HUES6 (cell line): ENCODE measurements at regions not wholly inside any gene's neighbourhood (a gene's known extent, or its start where the extent isn't known, plus 50 kb on each side); places are given as distances from the start of the nearest gene placed in this dataset.

Experiments used
- H3K27ac ChIP-seq: 2 replicates; pipeline ENCODE4 v1.7.0; 2013; ENCODE audit warnings: low read depth, mild to moderate bottlenecking, low read length, inconsistent platforms
- H3K27me3 ChIP-seq: 2 replicates; pipeline ENCODE4 v1.6.1; 2013; ENCODE audit warnings: low read length; ENCODE audit not compliant: control insufficient read depth, insufficient read depth
- H3K36me3 ChIP-seq: 2 replicates; pipeline ENCODE4 v1.6.1; 2013; ENCODE audit warnings: low read length; ENCODE audit not compliant: control insufficient read depth, insufficient read depth
- H3K4me1 ChIP-seq: 2 replicates; pipeline ENCODE4 v1.6.1; 2013; ENCODE audit warnings: low read length; ENCODE audit not compliant: control insufficient read depth, insufficient read depth
- H3K4me3 ChIP-seq: 2 replicates; pipeline ENCODE4 v1.5.1; 2013; ENCODE audit warnings: low read depth, low read length
- H3K9ac ChIP-seq: one replicate; pipeline ENCODE4 v1.6.1; 2013; ENCODE audit warnings: mild to moderate bottlenecking, low read length
- H3K9me3 ChIP-seq: 2 replicates; pipeline ENCODE4 v1.6.1; 2013; ENCODE audit warnings: low read depth, low read length; ENCODE audit not compliant: control insufficient read depth, insufficient read depth

- no peaks in the 10 kb centered on the region for H3K36me3 ChIP-seq
- H3K4me1 ChIP-seq, result peaks cover 5% of the 10 kb centered on the region
- no peaks in the 10 kb centered on the region for H3K9me3 ChIP-seq
- H3K27ac ChIP-seq, result no peak overlapping the region
- no peak overlapping the region for H3K4me3 ChIP-seq
- no peaks in the 10 kb centered on the region for H3K27me3 ChIP-seq
- no peak overlapping the region for H3K9ac ChIP-seq
Observed at GRCh38 chr9:30812821-30813220, 1571.6 kb upstream of the ACO1 start.

- no peak overlapping the region for H3K27ac ChIP-seq
- no peak overlapping the region for H3K9ac ChIP-seq
- H3K9me3 ChIP-seq, result no peaks in the 10 kb centered on the region; the same call in 1 of the 2 replicates
- H3K36me3 ChIP-seq, result no peaks in the 10 kb centered on the region
- peaks cover 5% of the 10 kb centered on the region for H3K4me1 ChIP-seq
- no peaks in the 10 kb centered on the region for H3K27me3 ChIP-seq
- no peak overlapping the region for H3K4me3 ChIP-seq
Observed at GRCh38 chr9:30815585-30815984, 1568.9 kb upstream of the ACO1 start.

DNA sequence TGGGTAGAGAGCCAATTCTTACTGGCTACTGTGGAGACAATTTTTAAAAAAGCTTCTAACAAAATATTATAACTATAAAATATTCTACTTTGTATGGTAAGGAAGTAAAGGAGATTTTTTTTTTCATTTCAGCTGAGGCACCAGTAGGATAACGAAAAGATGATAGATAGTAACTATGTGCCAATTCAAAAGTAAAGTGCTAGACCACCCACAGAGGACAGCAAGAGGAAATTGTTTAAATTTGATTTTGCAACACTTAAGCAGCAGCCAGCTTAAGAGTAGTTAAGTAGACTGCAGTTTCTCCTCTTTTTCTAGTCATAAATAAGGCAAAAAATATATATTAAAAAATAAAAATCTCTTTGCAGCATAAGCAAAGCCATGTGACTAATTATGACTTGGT lies 1539.3 kb upstream of the ACO1 start:
- no peaks in the 10 kb centered on the region for H3K9me3 ChIP-seq
- H3K27me3 ChIP-seq, result no peaks in the 10 kb centered on the region
- no peak overlapping the region for H3K27ac ChIP-seq
- no peak overlapping the region for H3K9ac ChIP-seq
- H3K36me3 ChIP-seq, result no peaks in the 10 kb centered on the region
- H3K4me1 ChIP-seq, result no peaks in the 10 kb centered on the region
- H3K4me3 ChIP-seq, result no peak overlapping the region

DNA sequence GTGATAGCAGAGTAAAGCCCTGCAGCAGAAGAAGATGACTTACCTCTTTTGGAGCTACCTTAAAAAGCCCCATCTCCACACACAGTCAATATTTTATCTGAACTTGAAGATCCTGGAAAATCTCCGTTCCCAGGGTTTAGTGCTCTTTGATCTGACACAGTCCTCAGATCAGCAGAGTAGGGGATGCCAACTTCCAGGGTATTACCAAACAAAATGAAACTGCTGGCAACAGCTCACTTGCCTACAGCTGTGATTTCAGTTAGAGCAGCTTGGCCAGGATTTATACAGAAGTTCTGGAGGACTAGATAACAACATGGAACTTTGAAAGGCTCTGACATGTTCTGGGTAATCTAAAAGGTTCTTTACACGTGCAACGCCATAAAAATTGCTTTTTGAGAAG lies 1537.8 kb upstream of the ACO1 start:
- Histone ChIP-seq H3K9me3 (peaks cover 6% of the 10 kb centered on the region; the same call in 1 of the 2 replicates), H3K4me3 (no peak overlapping the region), H3K9ac (no peak overlapping the region), H3K4me1 (no peaks in the 10 kb centered on the region; the same call in 1 of the 2 replicates), H3K27me3 (no peaks in the 10 kb centered on the region), H3K36me3 (no peaks in the 10 kb centered on the region), H3K27ac (no peak overlapping the region)

DNA sequence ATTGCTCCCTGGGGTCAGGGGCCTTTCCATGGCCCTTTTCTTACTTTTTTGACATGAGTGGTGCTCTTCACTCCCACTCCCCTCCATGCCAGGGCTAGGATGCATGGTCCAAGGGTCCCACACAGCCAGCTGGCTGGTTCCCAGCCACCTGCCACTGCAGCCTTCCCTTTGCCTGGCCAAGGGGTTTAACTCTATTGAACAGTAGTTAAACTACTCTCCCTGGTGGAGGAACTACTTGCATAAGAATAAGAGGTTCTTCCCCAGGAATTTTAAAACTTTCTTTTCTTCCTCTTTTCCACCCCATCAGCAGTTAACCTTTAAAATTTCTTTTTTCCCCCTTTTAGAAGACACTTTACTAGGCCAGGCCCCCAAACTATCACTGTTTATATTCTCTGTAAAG lies 1532.8 kb upstream of the ACO1 start:
- Histone ChIP-seq H3K4me3 (no peak overlapping the region), H3K36me3 (no peaks in the 10 kb centered on the region), H3K9ac (no peak overlapping the region), H3K4me1 (no peaks in the 10 kb centered on the region; the same call in 1 of the 2 replicates), H3K9me3 (peaks cover 6% of the 10 kb centered on the region; the same call in 1 of the 2 replicates), H3K27ac (no peak overlapping the region), H3K27me3 (no peaks in the 10 kb centered on the region)

DNA sequence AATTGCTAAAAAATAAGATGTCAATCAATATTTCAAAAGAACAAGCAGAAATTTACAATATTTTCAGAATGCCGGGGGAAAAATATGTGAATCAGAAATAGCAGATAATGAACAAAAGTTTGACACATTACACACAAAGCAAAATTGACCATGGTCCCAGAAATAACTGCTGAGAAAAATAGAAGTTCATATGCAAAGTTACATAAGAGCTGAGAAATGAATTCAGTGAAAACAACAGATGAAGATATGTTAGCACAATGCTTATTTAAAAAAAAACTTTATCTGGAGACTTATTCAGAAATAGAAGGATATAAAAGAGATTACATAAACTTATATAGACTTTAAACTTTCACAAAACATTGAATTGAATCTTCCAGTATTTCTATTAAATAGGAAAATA lies 1483.7 kb upstream of the ACO1 start:
- Histone ChIP-seq H3K4me3 (no peak overlapping the region), H3K27ac (no peak overlapping the region), H3K27me3 (no peaks in the 10 kb centered on the region), H3K9ac (no peak overlapping the region), H3K36me3 (no peaks in the 10 kb centered on the region), H3K9me3 (no peaks in the 10 kb centered on the region), H3K4me1 (no peaks in the 10 kb centered on the region)

DNA sequence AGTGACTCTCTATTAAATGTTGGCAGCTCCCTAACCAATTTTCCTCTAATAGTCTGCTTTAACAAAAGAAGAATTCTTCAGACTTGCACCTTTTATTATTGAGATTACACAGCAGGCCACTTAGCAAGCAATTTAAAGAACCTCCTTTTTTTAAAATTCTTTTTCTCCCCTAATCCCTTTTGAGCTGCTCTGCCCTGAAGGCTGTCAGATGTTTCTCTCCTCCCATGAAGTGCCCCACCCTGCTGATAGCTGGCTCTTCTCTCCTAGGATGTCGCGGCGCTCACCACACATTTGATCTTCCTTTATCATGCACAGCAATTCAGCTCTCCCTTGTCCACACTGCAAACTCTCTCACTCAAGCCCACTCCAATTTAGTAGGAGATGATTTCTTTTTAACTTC lies 1471.1 kb upstream of the ACO1 start:
- H3K27ac ChIP-seq, result no peak overlapping the region
- peaks cover 19% of the 10 kb centered on the region for H3K4me1 ChIP-seq
- H3K36me3 ChIP-seq, result no peaks in the 10 kb centered on the region
- H3K27me3 ChIP-seq, result peaks cover 56% of the 10 kb centered on the region
- H3K4me3 ChIP-seq, result 0 out of 2 replicates have a peak overlapping the region, but pooled peaks have one; percentile 18
- no peak overlapping the region for H3K9ac ChIP-seq
- H3K9me3 ChIP-seq, result no peaks in the 10 kb centered on the region

- Histone ChIP-seq H3K4me3 (no peak overlapping the region), H3K9me3 (no peaks in the 10 kb centered on the region), H3K27ac (no peak overlapping the region), H3K4me1 (peaks cover 19% of the 10 kb centered on the region), H3K27me3 (peaks cover 50% of the 10 kb centered on the region), H3K36me3 (no peaks in the 10 kb centered on the region), H3K9ac (no peak overlapping the region)
Observed at GRCh38 chr9:30915451-30915850, 1469.0 kb upstream of the ACO1 start.

- H3K27me3 ChIP-seq, result no peaks in the 10 kb centered on the region
- no peak overlapping the region for H3K4me3 ChIP-seq
- no peaks in the 10 kb centered on the region for H3K36me3 ChIP-seq
- no peak overlapping the region for H3K27ac ChIP-seq
- no peaks in the 10 kb centered on the region for H3K4me1 ChIP-seq
- no peak overlapping the region for H3K9ac ChIP-seq
- H3K9me3 ChIP-seq, result no peaks in the 10 kb centered on the region
Observed at GRCh38 chr9:30925126-30925525, 1459.3 kb upstream of the ACO1 start.

DNA sequence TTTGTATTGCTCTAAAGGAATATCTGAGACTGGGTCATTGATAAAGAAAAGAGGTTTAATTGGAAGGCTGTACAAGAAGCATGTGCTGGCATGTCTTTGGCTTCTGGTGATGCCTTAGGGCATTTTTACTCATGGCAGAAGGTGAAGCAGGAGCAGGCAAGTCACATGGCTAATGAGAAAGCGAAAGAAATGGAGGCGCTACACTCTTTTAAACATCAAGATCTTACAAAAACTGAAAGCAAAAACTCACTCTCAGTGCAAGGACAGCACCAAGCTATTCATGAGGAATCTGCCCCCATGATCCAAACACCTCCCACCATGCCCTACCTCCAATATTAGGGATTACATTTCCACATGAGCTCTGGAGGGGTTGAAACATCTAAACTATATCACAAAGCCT lies 1458.8 kb upstream of the ACO1 start:
- H3K27ac ChIP-seq, result no peak overlapping the region
- H3K4me1 ChIP-seq, result no peaks in the 10 kb centered on the region
- H3K27me3 ChIP-seq, result no peaks in the 10 kb centered on the region

DNA sequence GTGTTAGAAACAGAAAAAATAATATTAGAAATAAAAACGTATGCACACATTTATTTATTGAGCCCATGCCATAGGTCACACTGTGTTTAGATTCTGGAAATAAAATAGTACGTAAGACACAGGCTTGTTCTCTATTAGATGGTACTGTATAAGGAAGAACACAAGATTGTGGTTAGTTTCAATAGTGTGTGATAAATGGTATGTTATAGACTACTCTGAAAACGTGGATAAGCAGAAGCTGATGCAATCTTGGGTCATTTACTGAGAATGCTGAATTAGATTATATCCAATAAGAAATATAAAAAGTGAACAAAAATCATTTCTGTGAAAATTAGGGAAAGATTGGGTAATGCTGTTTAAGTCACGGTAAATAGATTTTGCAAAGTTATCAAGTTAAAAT lies 1456.4 kb upstream of the ACO1 start:
- no peak overlapping the region for H3K9ac ChIP-seq
- H3K4me3 ChIP-seq, result no peak overlapping the region

More for the DNA sequence above, 1458.8 kb upstream of the ACO1 start:
- Histone ChIP-seq H3K9ac (no peak overlapping the region), H3K4me3 (no peak overlapping the region), H3K36me3 (no peaks in the 10 kb centered on the region), H3K9me3 (no peaks in the 10 kb centered on the region)

GRCh38 chr9:30932226-30932625 lies 1452.2 kb upstream of the ACO1 start:
- Histone ChIP-seq H3K9me3 (no peaks in the 10 kb centered on the region), H3K4me1 (no peaks in the 10 kb centered on the region), H3K27me3 (no peaks in the 10 kb centered on the region), H3K4me3 (no peak overlapping the region), H3K36me3 (no peaks in the 10 kb centered on the region), H3K9ac (no peak overlapping the region), H3K27ac (no peak overlapping the region)

More for the DNA sequence above, 1456.4 kb upstream of the ACO1 start:
- H3K27me3 ChIP-seq, result no peaks in the 10 kb centered on the region
- no peaks in the 10 kb centered on the region for H3K4me1 ChIP-seq
- no peaks in the 10 kb centered on the region for H3K9me3 ChIP-seq
- no peak overlapping the region for H3K27ac ChIP-seq
- H3K36me3 ChIP-seq, result no peaks in the 10 kb centered on the region
